ENCODE measurements at regions not wholly inside any gene's neighbourhood (a gene's known extent, or its start where the extent isn't known, plus 50 kb on each side); places are given as distances from the start of the nearest gene placed in this dataset.

DNA sequence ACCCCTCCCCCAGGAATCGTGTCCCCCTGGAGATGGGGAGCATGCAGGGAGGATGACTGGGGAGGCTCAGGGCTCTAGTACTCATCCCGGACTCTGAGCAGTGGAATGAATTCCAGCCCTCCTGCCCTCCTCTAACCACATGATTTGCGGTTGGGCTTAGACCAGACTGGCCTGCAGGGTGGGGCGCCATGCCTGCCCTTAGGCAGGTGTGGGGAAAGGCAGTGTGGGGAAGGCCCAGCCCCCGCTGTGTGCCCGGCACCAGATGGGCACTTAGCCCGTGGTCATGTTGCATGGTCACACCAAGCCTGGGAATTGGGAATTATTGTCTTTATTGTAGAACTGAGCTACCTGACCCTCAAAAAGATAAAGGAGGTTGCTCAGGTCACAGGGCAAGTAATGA, 283.8 kb downstream of the TLE3 start:
- DNase-seq (ENCODE audit: low read depth, low spot score) (no peak), FAIRE-seq (no peak)
- Histone ChIP-seq H3K4me3 (ENCODE audit: control insufficient read depth in 2 of 3, extremely low read depth in 1 of 3, insufficient read depth in 2 of 3, low read depth in 1 of 3, low read length in 3 of 3) (no peak overlapping the region), H3K4me1 (ENCODE audit: control insufficient read depth, extremely low read depth, insufficient read depth, low read length) (no peaks in the 10 kb centered on the region), H3K79me2 (ENCODE audit: control insufficient read depth, insufficient read depth, low read length) (no peaks in the 10 kb centered on the region), H3K27ac (ENCODE audit: control insufficient read depth, insufficient read depth, low read length) (no peak overlapping the region), H4K20me1 (ENCODE audit: control insufficient read depth, extremely low read depth, insufficient read depth, low read length) (no peaks in the 10 kb centered on the region), H3K27me3 (ENCODE audit: control insufficient read depth, extremely low read depth, insufficient read depth, low read length) (peaks cover 54% of the 10 kb centered on the region), H3K4me2 (ENCODE audit: control insufficient read depth, extremely low read depth, insufficient read depth, low read depth, low read length) (no peak overlapping the region), H3K36me3 (ENCODE audit: control insufficient read depth in 2 of 2, extremely low read depth in 1 of 2, insufficient read depth in 2 of 2, low read length in 2 of 2) (no peaks in the 10 kb centered on the region), H3K9ac (ENCODE audit: control insufficient read depth, extremely low read depth, insufficient read depth, low read length) (no peak overlapping the region), H3K9me1 (ENCODE audit: control insufficient read depth, extremely low read depth, insufficient read depth, low read length) (no peaks in the 10 kb centered on the region), H3K9me3 (ENCODE audit: control insufficient read depth, low read depth, low read length) (no peaks in the 10 kb centered on the region), H2AFZ (ENCODE audit: control insufficient read depth, low read length) (no peak overlapping the region)
- TF ChIP-seq, protein P1, sequence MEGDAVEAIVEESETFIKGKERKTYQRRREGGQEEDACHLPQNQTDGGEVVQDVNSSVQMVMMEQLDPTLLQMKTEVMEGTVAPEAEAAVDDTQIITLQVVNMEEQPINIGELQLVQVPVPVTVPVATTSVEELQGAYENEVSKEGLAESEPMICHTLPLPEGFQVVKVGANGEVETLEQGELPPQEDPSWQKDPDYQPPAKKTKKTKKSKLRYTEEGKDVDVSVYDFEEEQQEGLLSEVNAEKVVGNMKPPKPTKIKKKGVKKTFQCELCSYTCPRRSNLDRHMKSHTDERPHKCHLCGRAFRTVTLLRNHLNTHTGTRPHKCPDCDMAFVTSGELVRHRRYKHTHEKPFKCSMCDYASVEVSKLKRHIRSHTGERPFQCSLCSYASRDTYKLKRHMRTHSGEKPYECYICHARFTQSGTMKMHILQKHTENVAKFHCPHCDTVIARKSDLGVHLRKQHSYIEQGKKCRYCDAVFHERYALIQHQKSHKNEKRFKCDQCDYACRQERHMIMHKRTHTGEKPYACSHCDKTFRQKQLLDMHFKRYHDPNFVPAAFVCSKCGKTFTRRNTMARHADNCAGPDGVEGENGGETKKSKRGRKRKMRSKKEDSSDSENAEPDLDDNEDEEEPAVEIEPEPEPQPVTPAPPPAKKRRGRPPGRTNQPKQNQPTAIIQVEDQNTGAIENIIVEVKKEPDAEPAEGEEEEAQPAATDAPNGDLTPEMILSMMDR (optimal IDR thresholded peaks at IDR 0.05 in 1 of 3, IDR thresholded peaks at IDR 0.05 in 1 of 3, conservative IDR thresholded peaks at IDR 0.05 in 1 of 3; ENCODE audit: extremely low read depth in 1 of 3, insufficient read depth in 2 of 3, low read length in 3 of 3): no peak
- TF ChIP-seq EZH2 (IDR thresholded peaks at IDR 0.05; ENCODE audit: low read length): no peak
- dilution Hi-C loops (cut with MboI; ENCODE audit: extremely low pct_ligation_motif_present, low sequenced_read_pairs): no loop called here

- Histone ChIP-seq H3K4me1 (ENCODE audit: control insufficient read depth, extremely low read depth, insufficient read depth, low read length) (no peaks in the 10 kb centered on the region), H3K9me3 (ENCODE audit: control insufficient read depth, low read depth, low read length) (no peaks in the 10 kb centered on the region), H3K4me3 (ENCODE audit: control insufficient read depth in 2 of 3, extremely low read depth in 1 of 3, insufficient read depth in 2 of 3, low read depth in 1 of 3, low read length in 3 of 3) (no peak overlapping the region), H3K9ac (ENCODE audit: control insufficient read depth, extremely low read depth, insufficient read depth, low read length) (no peak overlapping the region), H3K9me1 (ENCODE audit: control insufficient read depth, extremely low read depth, insufficient read depth, low read length) (no peaks in the 10 kb centered on the region), H3K27ac (ENCODE audit: control insufficient read depth, insufficient read depth, low read length) (no peak overlapping the region), H2AFZ (ENCODE audit: control insufficient read depth, low read length) (no peak overlapping the region), H3K4me2 (ENCODE audit: control insufficient read depth, extremely low read depth, insufficient read depth, low read depth, low read length) (no peak overlapping the region), H3K36me3 (ENCODE audit: control insufficient read depth in 2 of 2, extremely low read depth in 1 of 2, insufficient read depth in 2 of 2, low read length in 2 of 2) (no peaks in the 10 kb centered on the region), H3K27me3 (ENCODE audit: control insufficient read depth, extremely low read depth, insufficient read depth, low read length) (peaks cover 51% of the 10 kb centered on the region), H4K20me1 (ENCODE audit: control insufficient read depth, extremely low read depth, insufficient read depth, low read length) (no peaks in the 10 kb centered on the region), H3K79me2 (ENCODE audit: control insufficient read depth, insufficient read depth, low read length) (no peaks in the 10 kb centered on the region)
- DNase-seq (ENCODE audit: low read depth, low spot score): no peak
- no peak for FAIRE-seq
- dilution Hi-C loops (cut with MboI; ENCODE audit: extremely low pct_ligation_motif_present, low sequenced_read_pairs): no loop called here
- TF ChIP-seq, protein P1 (optimal IDR thresholded peaks at IDR 0.05 in 1 of 3, IDR thresholded peaks at IDR 0.05 in 1 of 3, conservative IDR thresholded peaks at IDR 0.05 in 1 of 3; ENCODE audit: extremely low read depth in 1 of 3, insufficient read depth in 2 of 3, low read length in 3 of 3): no peak
Observed at GRCh38 chr15:69814932-69815331, 282.8 kb downstream of the TLE3 start.

All from keratinocyte (primary cell).